ENCODE measurements at regions not wholly inside any gene's neighbourhood (a gene's known extent, or its start where the extent isn't known, plus 50 kb on each side); places are given as distances from the start of the nearest gene placed in this dataset.
A peak's percentile ranks its signal among the peaks of the same experiment; 100 is the strongest.
"Not testable (repeated sequence)": the region's sequence is repeated elsewhere in the genome, so short reads cannot be mapped to it uniquely, and the experiment has no call there.

DNA sequence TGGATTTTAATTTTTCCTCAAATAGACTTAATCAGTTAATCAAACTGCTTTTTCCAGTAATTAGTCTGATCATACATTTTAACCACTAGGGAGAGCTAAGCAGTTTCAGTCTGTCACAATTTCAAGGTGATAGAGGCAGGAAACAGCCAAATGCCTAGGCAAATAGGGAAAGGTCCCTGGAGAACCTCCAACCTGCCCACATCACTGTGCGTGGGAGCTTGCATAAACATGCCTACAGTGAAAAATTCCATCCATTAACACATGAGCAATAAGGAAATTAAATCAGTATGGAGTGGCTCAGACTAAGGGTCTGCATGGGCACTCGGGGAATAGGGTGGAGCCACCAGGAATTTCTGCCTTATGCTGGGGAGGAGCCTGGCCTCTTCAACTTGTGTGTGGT lies 74.6 kb downstream of the AASDHPPT start:
- peak; percentile 29 for DNase-seq (ENCODE audit: low read depth)

DNA sequence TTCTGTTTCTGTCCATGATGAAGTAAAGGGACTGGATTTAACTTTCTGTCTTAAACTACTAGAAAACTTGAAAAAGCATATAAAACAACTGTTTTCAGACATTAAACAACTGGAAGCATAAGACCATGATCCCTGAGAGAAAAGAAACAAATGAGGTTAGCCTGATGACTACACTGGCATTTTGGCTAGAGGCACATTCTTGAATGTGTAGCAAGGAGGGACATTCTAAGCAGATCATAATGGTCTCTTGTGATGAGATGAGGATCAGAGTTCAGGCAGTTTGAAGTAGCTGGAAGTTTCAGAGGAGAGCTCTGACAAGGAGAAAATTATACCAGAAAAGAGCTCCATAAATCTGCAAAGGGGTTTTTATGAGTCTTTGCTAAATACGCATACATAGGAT lies 75.4 kb downstream of the AASDHPPT start:
- DNase-seq (ENCODE audit: low read depth) = peak; percentile 22

DNA sequence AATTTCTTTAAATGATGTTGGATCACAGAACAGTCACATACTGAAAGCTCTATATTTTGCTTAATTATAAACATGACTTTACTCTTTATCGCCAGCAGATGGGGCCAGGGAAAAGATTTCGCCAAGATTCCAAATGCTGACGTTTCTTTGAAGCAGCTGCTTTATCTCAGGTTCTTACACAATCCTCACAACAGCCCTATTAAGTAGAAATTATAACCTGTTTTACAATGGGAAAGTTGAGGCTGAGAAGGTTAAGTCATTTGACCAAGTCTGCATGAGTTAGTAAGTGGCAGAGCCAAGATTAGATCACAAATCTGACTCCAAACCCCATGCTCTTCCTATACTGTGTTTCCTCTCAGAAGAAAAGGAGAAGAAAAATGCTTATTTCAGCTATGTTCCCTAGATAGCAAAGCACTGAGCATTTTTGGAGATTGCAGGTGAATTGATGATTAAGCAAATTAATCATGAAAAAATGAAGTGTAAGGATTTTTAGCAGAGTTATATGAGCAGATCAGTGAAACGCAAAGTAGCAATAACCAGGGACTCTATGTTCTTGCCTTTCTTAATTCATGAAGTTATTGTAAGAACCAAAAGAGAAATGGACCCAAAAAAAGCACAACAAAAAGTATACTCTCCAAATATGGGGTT lies 79.0 kb downstream of the AASDHPPT start:
- peak; percentile 85 for DNase-seq (ENCODE audit: low read depth)

DNA sequence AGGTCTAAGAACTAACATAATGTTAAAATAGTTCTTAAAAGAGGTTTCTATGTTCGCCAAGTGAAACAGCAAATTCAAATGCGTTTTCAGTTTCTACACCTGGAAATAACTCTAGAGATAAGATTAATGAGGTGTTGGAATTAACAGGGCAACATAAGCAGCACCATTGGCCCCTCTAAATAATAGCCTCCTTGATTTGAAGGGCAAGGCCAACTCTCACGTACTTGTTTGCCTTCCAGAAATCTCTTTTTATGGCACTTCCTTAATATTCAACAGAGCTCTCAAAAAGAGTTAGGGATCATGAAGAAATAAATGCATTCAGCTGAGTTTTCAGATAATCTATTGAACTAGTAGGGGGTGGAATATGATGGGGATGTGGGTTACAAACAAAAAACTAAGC lies 80.9 kb downstream of the AASDHPPT start:
- DNase-seq (ENCODE audit: low read depth) = no peak

DNA sequence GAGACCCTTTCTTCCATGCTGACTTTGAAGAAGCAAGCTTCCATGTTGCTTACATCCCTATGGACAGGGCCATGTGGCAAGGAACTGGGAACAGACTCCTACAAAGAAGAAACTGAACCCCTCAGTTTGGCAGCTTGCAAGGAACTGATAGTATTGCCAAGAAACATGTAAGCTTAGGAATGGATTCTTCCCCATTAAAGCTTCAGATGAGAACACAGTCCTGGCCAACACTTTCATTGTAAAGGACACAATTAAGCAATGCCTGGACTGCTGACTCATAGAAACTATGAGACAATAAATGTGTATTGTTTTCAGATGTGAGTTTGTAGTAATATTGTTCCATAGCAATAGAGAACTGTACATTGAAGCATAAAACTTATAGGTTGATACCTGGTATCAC lies 82.4 kb downstream of the AASDHPPT start:
- peak; percentile 53 for DNase-seq (ENCODE audit: low read depth)

DNA sequence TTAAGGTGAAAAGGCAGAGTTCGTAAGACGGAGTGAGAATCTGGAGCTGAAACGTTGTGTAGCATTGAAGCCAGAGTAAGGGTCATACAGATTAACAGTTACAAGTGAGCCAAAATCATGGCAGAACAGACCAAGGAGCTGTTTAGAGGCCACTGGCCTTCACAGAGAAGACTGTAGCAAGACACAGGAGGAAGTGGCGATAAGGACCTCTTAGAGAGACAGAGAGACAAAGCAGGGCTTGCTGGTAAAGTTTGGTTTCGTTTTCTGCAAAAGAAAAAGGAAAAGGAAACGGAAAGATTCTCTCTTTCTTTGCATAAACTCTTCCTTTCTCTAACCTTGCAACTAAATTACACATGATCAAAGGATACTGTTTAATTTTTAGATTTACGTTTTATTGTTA lies 83.0 kb downstream of the AASDHPPT start:
- no peak for DNase-seq (ENCODE audit: low read depth)

DNA sequence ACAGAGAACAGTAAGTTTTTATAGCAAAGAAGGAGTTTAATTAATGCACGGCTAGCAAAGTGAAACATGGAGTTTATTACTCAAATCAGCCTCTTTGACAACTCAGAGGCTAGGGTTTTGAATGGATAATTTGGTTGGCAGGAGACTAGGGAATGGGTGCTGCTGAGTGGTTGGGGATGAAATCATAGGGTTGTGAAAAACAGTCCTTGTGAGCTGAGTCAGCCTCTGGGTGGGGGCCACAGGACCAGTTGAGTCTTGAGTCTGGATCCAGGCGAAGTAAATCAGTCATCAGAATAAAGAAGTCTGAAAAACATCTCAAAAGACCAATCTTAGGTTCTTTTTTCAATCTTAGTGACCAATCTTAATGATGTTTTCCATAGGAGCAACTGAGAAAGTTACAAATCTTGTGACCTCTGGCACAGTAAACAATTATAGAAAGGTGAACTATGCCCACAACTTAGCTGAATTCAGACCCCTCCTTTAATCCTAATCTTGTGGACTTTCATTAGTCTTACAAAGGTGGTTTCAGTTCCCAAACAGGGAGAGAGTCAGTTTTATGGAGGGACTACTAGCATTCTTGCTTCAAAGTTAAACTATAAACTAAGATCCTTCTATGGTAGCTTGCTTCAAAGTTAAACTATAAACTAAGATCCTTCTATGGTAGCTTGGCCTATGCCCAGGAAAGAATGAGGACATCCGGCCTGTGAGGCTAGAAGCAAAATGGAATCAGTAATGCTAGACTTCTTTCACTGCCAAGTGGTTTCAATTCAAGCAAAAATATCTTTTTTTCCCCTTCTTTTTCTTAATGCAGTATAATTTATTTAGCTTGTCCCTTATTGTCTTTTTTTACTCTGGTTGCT lies 84.5 kb downstream of the AASDHPPT start:
- no peak for DNase-seq (ENCODE audit: low read depth)

DNA sequence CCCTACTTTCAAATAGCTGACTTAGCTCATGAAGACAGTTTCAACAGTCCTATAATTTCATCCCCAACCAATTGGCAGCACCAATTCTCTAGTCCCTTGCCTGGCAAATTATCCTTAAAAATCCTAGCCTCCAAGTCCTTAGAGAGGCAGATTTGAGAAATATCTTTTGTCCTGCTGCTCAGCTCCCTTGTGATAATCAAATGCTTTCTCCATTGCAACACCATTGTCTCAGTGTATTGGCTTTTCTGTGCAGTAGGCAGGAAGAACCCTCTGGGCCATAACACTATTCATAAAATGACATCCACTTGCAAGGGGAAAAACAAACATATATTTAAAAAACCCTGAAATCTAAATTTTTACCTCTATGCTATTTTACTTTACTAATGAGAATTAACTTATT lies 89.6 kb downstream of the AASDHPPT start:
- DNase-seq (ENCODE audit: low read depth) = no peak

DNA sequence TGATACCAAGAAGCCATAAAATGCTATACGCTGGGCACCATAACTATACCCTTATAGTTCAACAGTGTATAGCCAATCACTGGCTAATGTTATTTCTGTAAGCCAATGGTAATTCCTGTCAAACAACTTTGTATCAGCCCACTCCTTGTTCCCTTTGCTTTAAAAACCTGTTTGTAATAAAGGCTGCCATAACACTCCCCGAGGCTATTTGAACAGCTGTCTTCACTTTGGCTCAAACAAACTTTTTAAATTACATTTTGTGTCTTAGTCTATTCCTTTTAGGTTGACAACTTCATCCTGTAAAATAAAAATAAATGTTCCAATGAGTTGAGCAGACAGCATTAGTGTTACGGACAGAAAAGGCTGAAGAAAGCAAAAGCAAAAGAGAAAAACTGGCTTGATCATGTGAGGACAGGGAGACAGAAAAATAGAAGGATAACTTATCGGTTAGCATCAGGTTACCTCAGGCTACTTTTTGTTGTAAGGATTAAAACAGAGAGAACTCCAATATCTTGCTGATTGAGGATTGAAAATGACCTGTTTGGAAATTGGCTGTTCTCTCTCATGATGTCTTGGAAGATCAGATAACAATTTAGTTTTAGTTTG lies 95.0 kb downstream of the AASDHPPT start:
- DNase-seq (ENCODE audit: low read depth) = peak; percentile 33

DNA sequence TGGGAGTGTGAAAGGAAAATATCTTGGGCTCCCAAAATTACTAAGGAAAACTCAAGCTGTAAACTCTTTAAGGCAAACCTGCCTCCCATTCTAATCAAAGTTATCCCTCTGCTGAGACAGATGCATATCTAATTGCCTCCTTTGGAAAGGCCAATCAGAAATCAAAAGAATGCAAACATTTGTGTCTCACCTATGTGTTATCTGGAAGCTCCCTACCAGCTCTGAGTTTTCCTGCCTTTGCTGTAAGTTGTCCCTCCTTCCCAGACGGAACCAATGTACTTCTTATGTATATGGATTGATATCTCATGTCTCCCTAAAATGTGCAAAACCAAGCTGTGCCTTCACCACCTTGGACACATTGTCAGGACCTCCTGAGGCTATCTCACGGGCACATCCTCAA lies 95.8 kb downstream of the AASDHPPT start:
- no peak for DNase-seq (ENCODE audit: low read depth)

DNA sequence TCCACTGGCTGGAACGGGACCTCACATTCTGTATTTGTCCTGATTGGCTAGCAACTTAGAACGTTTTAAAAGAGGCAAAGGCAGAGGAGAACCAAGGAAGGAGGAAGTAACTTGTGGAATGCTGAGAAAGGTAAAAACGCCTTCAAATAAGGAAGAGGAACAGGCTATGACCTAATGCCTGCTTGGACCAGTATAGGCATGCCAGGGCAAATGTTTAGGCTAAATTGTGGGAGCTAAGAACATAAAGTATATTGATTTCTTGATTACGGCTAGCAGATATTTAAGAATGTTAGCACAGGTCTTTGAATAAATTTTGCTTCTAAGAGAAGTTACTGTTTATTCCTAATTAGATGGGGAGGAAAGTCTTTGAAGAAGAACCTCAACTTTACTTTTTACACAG lies 96.5 kb downstream of the AASDHPPT start:
- not testable (repeated sequence) for DNase-seq (ENCODE audit: low read depth)

DNA sequence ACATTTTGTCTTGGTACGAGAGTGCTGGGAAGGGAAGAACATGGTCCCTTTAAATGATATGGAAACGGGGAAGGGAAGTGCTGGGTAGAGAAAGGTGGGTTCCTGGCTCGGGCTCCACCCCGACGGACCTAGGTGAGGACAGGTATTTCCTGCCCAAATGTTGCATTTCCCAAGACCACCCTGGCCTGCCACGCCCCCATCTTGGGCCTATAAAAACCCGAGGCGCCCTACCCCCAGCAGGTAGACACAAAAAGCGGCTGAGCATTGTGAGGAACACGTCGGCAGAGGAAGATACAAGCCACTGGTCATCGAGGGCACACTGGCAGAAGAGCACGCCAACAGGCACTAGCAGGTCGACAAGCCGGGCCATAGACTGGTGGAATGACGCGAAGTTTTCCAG lies 99.4 kb downstream of the AASDHPPT start:
- DNase-seq (ENCODE audit: low read depth) = no peak

DNA sequence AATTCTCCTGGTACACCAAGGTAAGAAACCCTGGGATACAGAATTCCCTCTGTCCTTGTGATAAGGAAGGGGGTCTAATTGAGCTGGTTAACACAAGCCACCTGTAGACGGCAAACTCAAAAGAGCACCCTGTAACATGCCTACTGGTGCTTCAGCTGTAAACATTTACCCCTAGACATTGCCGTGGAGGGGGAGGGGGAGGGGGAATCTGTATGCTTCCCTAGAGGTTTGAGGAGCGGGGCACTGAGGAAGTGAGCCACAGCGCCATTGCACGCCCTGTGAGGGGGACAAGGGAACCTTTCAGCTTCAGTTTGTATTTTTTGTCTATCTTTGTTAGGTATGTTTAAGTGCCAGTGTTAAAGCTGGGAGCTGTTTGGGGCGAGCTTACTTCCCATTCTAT lies 99.8 kb downstream of the AASDHPPT start:
- no peak for DNase-seq (ENCODE audit: low read depth)

DNA sequence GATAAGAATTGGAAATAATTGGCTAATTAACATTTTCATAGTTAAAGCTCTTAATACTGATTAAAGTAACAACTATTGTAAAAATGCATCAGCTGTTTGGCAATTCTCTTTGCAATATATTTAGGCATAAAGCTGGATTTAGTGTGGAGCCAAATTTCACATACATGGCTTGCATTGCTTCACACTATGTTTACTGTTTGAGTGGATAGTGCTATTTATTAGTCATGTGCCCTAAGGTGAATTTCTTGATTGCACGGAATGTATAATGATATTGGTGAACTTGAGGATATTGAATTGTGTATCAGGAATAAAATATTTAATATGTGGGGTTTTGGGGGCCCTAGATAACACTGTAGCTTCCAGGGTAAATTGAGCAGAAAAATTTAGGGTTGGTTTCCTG lies 100.9 kb downstream of the AASDHPPT start:
- DNase-seq (ENCODE audit: low read depth) = peak; percentile 11

DNA sequence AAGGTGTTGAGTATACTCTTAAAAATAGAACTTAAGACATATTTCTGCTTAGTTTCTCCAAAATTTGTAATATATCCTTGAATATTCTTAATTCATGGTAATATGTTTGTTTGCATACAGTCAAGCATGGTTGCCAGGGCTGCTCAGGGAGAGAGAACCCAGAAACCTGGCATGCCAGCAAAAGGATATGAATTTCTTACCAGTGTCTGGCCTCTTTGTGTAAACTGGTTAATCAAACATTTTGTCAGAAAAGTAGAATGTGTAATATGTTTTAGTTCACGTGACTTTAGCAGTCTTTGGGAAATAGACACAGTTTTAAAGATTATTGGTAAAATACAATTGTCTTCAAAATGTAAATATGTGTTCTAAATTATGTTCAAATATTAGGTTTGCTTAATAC lies 101.6 kb downstream of the AASDHPPT start:
- no peak for DNase-seq (ENCODE audit: low read depth)

DNA sequence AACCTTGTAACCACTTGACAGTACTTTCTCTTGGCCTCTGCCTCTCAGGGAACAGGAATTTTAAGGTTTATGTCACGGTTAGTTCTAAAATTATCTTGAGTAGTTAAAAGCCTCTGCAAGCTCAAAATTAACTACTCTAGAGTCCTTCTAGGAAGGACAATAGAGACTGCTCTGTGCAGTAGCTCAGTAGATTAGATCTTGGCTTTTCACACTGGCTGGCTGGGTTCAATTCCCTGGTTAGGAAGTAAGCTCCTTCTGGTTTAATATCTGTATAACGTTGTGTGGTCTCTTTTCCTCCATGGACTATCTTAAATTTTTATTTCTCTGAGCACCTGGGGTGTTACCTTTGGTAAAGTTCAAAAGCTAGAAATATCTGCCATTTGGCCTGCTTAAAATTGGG lies 109.2 kb downstream of the AASDHPPT start:
- DNase-seq (ENCODE audit: low read depth) = peak; percentile 3

DNA sequence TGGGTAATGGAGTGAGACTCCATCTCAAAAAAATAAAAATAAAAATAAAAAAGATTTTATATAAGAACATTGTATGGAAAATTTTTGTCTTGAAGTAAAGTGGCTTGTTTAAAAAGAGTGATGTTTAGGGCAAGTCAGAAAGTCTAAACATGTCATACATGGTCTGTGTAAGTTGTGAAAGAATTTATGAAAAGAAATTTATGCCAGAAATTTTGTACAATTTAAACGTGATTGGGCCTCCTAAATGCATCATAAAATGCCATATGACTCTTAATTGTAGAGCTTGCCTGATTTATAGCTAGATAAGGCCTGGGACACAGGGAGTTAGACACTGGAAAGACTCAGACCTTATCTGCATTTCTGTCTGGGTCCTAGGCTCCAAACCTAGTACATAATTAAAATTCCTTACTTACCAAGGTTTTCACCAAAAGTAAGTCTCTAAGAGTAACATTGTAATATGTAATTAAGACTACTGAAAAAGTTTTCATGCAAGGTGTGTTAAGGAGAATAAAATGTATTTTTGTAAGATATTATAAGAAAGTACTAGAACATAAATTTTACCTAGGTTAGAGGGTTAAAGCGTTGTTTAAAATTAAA lies 110.5 kb downstream of the AASDHPPT start:
- DNase-seq (ENCODE audit: low read depth) = no peak

DNA sequence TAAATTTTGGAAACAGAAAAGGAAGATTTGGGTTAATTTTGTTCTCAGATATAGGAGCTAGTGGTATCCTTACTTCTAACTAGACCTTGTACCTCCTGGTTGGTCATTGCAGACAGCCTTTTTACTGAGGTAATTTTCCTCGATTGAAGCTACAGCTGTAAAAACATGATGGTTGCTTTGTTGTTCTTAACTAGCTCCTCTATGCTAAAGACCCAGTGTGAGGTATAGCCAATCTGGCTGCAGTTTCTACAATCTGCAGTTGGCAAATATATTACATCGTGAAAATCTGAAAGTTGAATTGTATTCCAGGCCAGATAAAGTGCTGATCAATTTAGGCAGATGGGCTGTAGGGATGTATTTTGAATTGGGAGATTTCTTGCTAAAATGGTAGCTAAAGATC lies 116.5 kb downstream of the AASDHPPT start:
- no peak for DNase-seq (ENCODE audit: low read depth)

DNA sequence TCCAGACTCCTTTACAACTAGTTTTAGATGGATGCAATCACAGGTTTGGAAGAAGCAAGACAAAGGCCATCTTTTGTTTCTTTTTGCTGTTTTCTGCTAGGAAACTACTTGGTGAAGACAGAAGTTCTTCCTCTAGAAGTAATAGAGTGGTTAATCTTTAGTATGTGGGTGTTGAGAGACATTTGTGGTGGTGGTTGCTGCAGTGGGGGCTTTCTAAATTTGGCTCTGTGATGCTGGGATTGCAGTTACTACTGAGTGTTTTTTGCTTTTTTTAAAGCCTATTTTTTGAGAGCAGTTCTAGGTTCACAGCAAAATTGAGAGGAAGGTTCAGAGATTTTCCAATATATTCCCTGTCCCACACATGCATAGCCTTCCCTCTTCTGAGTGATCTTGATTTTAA lies 120.0 kb downstream of the AASDHPPT start:
- DNase-seq (ENCODE audit: low read depth) = no peak

DNA sequence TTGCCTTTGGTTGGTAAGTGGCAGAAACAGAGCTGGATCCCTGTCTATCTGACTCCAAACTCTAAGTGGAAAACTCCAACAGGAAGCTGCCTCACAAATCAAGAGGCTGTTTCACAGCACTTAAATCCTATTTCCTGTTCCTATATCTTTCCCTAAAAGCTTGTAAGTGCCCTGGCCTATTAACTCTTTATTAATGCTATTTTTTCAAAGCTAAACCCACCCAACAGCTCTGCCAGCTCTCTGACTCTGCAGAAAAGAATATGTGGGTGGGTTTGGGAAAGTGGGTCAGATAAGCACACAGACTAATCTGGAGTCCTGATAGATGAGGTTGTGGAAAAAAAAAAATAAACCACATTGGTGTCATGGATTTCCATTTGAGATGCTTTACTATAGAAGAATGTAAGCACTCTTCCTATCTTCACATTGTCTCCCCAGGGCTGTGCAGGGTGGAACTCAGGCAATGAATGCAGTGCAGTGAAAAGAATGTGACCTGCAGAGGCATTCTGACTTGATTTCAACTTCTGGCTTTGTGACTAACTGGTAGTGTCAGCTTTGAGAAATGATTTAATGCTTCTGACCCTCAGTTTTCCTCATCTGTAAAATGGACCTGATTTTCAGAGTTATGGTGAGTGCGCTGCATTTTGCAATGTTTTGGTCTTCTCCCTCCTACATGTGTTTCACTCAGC lies 125.6 kb downstream of the AASDHPPT start:
- peak; percentile 23 for DNase-seq (ENCODE audit: low read depth)

DNA sequence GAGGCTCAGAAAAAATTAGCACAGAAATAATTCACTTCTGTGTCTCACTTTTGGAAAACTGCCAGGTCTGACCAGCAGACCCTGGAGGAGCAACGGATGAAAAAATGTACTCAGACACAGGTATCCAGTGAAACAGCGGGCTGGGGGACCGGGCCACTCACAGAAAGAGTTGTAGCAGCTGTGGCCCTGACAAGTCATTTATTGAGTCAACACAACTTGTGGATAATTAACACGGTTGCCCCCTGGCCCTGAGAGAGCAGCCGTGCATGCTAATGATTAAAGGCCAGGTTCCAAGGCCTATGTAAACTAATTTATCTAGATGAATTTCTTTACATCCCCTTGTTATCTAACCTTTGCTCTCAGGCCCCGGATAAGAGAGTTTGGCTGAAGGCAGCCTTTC lies 131.3 kb downstream of the AASDHPPT start:
- DNase-seq (ENCODE audit: low read depth) = no peak

DNA sequence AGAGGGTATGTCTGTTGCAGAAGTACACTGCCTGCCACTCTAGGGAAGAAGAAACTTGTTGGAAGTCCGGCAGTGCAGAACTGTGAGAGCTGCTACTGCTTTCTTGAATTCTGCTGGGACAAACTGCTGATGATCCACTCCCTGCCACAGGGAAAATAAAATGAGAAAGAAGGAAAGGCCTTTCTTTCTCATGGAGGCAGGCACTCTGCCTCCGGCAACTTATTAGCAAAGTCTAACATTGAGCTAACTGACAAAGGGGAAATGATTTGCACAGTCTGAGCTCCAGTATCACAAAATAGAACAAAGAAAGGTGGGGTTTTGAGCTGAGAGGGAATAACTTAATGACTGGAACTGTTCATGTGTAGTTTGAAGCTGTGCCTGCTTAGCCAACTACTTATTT lies 134.6 kb downstream of the AASDHPPT start:
- DNase-seq (ENCODE audit: low read depth) = no peak

All from iris pigment epithelial cell (primary cell).